NCI-H524 treated with DMSO at 0.1 percent for 48 hours (cell line): ENCODE measurements at regions not wholly inside any gene's neighbourhood (a gene's known extent, or its start where the extent isn't known, plus 50 kb on each side); places are given as distances from the start of the nearest gene placed in this dataset.

Source experiments
- DNase-seq: peaks from one replicate; lab custom pipeline; 2025; lab: John Stamatoyannopoulos, UW

- no peak for DNase-seq
These were observed 114.3 kb upstream of the GGTLC1 start for GRCh38 chr20:24102749-24103333.

GRCh38 chr20:24102290-24102689 lies 113.7 kb upstream of the GGTLC1 start:
- DNase-seq = peak; percentile 56

GRCh38 chr20:24100370-24101011 lies 111.9 kb upstream of the GGTLC1 start:
- peak; percentile 64 for DNase-seq

- no peak for DNase-seq
These were observed 110.3 kb upstream of the GGTLC1 start for GRCh38 chr20:24098886-24099285.

DNA sequence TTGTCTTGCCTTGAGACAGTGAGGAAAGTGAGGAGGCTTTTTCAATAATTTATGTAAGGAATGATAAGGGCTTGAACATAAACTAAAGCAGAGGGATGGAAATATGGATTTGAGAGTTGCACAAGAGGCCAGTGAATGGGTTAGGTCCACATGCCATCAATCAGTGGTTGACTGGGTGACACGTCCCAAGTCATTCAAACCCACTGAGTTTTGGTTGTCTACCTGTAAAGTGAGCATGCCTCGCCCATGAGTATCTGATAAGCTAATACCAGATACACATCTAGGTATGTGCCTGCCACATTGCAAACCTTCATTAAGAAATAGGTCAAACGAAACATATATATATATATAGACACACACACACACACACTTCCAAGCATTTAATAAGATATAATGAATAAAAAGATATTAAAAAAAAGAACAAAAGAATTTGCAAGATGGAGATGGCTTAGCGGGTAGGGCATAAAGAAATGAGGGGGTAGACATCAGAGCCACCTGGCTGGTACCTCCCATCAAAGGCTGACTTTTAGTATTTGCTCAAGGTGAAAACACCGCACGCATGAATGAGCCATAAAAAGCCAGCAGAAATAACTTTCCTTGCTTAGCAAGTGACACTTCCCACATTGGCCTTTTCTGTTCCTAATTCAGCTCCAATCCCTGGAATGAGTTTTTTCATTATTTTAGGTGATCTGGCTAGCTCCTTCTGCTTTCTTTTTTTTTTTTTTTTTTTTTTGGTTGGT lies 109.1 kb upstream of the GGTLC1 start:
- no peak for DNase-seq

- DNase-seq = no peak
These were observed 108.4 kb upstream of the GGTLC1 start for GRCh38 chr20:24096864-24097450.

GRCh38 chr20:24096264-24096663 lies 107.7 kb upstream of the GGTLC1 start:
- peak; percentile 76 for DNase-seq

GRCh38 chr20:24095756-24096155 lies 107.2 kb upstream of the GGTLC1 start:
- no peak for DNase-seq

DNA sequence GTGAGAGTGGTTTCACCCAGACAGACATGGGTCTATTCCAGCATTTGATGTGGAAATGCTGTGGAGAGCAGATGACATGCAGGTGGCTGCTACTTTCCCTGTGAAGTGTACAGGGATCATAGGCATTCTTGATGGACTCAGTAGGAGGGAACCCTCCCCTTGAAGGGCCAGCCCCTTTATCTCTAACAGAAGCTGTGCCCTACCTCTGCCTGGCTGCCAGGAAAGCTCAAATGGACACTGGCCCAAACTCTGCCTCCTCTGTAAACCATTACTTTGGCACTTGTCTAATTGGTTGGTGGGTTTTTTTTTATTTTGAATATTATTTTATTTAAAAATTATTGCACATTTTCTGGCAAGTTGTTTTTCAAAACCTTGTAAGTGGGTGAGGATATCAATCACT lies 106.7 kb upstream of the GGTLC1 start:
- no peak for DNase-seq

- DNase-seq = no peak
These were observed 101.0 kb upstream of the GGTLC1 start for GRCh38 chr20:24089576-24089975.

GRCh38 chr20:24086121-24086520 lies 97.5 kb upstream of the GGTLC1 start:
- DNase-seq = no peak

- no peak for DNase-seq
These were observed 95.7 kb upstream of the GGTLC1 start for GRCh38 chr20:24084281-24084680.

DNA sequence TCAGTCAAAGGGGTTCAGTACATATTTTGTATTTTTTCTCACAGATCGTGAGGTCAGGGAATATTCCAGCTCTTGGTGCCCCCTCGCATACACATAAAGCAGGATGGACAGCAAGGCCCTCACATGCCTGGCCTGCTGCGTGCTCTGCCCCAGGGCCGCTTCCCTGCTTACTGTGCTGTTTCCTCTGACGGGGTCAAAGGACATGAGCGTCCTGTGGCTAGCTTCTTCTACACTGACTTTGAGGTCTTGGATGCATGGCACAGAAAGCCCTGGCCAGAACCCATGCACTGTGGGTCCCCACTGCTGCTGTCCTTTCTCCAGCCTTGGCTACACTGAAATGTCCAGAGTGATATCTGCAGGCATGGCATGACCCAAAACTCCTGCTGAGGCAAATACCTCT lies 92.5 kb upstream of the GGTLC1 start:
- no peak for DNase-seq

GRCh38 chr20:24079661-24080412 lies 91.3 kb upstream of the GGTLC1 start:
- no peak for DNase-seq

GRCh38 chr20:24077145-24077544 lies 88.6 kb upstream of the GGTLC1 start:
- DNase-seq = no peak

DNA sequence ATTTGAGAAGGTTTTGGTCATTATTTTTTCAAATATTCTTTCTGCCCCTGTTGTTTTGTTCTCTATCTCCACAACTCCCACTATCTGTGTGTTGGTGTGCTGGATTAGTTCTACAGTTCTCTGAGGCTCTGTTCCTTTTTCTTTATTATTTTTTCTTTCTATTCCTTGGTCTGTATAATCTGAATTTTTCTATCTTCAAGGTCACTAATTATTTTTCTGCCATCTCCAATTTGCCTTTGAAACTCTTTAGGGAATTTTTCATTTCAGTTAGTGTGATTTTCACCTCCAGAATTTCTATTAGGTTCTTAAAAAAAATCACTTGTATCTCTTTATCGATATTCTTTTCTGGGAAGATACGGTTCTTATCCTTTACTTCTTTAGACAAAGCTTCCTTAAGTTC lies 82.1 kb upstream of the GGTLC1 start:
- no peak for DNase-seq

GRCh38 chr20:24066076-24066700 lies 77.6 kb upstream of the GGTLC1 start:
- DNase-seq = no peak

- DNase-seq = no peak
These were observed 76.3 kb upstream of the GGTLC1 start for GRCh38 chr20:24064915-24065314.

DNA sequence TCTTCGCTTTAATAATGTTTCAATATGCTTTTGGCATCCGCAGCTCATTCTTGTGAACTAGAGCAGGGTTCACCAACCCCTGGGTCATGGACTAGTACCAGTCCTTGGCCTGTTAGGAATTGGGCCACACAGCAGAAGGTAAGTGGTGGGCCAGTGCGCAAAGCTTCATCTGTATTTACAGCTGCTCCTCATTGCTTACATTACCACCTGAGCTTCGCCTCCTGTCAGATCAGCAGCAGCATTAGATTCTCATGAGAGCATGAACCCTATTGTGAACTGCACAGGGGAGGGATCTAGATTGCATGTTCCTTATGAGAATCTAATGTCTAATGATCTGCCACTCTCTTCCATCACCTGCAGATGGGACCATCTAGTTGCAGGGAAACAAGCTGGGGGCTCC lies 75.5 kb upstream of the GGTLC1 start:
- DNase-seq = no peak

- no peak for DNase-seq
These were observed 74.5 kb upstream of the GGTLC1 start for GRCh38 chr20:24063100-24063499.

GRCh38 chr20:24060851-24061590 lies 72.4 kb upstream of the GGTLC1 start:
- DNase-seq = no peak
